HG03558 (cell line): ENCODE measurements at regions not wholly inside any gene's neighbourhood (a gene's known extent, or its start where the extent isn't known, plus 50 kb on each side); places are given as distances from the start of the nearest gene placed in this dataset.

Experiments used
- ATAC-seq: cut with Tn5 transposase; IDR thresholded peaks from one replicate; pipeline ENCODE4 v1.9.1; 2021; ENCODE audit warnings: moderate number of reproducible peaks; ENCODE audit not compliant: unreplicated experiment; ENCODE audit errors: extremely low read depth

GRCh38 chr13:64272681-64273080 is 2857.0 kb upstream of the PCDH20 start:
- no peak for ATAC-seq

DNA sequence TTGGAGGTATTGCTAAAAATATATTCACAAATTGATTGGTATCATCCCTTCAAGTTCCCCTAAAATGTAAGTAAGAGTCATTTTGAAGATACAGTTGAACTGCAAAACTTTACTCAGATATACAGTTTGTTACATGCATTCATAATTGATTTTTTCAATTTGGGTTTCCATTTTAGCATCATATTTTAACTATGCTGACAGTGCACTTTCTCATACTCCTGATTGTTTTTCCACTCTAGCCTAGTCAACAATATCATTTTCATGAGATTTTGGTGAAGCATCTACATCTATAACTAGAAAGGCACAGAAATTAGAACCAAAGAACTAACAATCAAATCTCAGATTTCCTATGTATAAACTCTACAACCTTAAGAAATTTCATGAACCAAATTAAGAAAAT is 2850.4 kb upstream of the PCDH20 start:
- no peak for ATAC-seq

DNA sequence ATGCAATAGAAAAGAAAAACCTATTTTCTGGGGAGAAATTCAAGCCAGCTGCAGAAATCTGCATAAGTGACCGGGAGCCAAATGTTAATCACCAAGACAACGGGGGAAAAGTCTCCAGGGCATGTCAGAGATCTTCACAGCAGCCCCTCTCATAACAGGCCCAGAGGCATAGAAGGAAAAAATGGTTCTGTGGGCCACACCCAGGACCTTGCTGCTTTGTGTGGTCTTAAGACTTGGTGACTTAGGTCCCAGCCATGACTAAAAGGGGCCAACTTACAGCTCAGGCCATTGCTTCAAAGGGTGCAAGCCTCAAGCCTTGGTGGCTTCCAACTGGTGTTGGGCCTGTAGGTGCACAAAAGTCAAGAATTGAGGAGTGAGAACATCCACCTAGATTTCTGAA is 2847.6 kb upstream of the PCDH20 start:
- no peak for ATAC-seq

DNA sequence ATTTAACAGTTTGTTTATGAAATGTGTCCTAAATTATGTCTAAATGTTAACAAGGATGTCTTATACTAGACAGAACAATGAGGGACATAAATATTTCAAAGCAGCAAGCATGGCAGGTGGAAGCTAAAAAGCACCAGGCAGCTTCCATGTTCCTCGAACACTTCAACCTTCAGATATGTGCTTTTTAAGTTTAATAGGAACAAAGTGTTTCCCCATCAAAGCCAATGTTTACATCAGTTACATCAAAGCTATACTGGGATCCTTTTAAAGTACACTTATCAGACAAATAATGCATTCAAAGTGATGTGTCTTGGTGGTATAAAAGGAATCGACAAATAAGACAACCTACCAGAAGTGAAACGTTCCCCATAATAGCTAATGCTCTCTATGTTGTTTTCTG is 2841.1 kb upstream of the PCDH20 start:
- ATAC-seq, result no peak

GRCh38 chr13:64255988-64256387 is 2840.3 kb upstream of the PCDH20 start:
- ATAC-seq, result no peak

DNA sequence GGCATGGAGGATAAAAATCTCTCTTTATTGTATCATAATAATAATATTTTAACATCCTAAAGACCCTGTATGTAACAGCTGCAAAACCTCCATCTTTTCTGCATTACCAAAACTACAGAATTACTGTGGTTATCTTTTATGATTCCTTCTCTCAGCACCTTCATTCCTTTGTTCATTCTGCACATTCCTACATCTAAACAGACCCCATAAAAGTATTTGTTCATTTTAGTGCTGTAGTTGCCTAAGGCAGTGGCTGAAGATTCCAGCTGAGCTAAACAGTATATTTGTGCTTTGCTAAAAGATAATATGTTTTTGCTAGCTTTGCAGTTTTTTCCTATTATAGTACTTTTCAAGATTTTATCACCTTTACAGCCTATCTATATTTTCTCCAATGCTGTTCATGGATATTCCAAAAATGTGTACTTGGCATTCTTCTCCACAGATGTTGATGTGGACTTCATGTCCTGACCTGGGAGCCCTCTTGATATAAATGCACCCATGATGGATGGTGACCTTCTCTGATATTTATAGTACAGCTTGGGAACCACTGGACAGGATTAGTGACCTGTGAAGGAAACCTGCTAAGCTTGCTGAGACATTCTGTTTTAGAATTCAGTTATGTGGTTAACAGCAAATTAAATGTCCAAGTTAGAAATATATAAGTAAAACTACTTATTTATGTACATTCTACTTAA is 2832.9 kb upstream of the PCDH20 start:
- ATAC-seq, result no peak

DNA sequence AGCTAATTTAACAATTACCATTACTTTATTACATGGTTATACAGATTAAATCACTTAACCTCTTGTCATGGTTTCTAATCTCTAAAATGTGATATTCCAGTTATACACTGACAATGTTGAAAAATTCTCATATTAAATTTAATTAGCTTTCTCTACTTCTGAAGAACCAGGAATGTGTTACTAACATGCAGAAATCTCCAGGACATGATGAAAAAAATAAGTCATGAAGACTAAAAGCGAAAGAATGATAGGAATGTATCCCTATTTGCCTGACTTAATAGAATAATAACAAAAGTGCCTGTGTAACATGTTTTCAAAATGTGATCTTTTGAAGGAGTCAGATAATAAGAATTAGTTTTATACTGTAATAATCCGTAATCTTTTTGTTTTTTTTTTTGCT is 2823.7 kb upstream of the PCDH20 start:
- no peak for ATAC-seq

DNA sequence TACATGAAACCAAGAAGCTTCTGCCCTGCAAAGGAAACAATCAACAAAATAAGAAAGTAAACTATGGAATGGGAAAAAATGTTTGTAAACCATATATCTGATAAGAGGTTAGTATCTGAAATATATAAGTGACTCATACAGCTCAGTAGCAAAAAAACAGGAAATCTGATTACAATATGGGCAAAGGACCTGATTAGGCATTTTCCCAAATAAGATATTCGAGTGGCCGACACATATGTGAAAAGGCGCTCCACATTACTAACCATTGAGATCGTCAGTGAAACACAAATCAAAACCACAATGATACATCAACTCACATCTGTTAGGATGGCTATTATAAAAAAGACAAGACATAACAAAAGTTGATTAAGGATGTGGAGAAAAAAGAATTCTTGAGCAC is 2818.6 kb upstream of the PCDH20 start:
- no peak for ATAC-seq

- no peak for ATAC-seq
Observed at GRCh38 chr13:64223016-64223415, 2807.4 kb upstream of the PCDH20 start.

DNA sequence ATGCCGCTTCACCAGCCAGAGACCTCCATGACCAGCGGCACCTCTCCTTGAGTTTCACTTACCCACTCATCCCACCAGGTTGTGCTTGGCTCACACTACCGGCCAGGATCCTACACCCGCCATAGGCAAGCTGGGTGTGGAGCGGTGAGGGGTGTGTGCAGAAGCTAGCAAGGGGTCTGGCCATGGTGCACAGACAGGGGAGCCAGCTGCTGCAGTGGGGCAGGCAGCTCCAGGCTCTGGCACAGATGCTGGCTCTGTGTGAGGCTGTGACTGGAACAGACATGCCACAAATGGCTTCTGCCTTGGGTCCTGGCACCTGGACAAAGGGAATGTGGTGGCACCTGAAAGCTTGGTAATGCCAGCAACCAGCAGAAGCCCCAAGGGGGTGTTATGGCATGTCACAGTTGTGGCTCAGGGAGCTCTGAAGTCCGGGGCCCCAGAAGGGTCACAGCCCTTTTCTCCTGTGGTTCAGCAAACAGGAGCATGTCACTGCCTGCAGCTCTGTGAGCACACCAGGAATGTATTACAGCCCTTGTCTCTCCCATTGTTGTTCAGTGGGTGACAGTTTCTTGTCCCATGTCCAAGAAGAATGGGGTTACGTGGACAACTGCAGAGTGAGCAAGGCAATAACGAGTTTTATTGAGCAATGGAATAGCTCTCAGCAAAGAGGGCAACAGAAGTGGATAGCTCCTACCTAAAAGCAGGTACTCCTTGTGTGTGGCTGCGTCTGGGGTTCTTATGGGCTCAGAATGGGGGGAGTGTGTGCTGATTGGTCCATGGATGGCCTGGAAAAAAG is 2791.0 kb upstream of the PCDH20 start:
- ATAC-seq, result no peak

- ATAC-seq, result no peak
Observed at GRCh38 chr13:64202517-64202916, 2786.9 kb upstream of the PCDH20 start.

DNA sequence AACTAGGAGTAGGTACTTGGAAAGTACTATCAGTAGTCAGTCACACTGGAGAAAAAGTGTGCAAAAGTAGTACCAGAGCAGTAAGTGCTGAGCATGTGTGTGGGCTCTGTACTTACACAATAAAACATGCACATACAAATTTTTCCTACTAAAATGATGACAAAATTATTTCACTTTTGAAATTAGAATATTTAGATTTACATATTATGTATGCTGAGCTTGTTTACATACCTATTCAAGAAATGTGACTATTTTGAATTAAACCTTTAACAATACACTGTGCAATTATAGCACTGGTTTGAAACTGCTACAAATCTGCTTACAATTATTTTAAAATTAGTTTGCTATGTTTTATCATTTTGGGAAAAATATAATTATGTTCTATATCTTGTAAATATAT is 2781.6 kb upstream of the PCDH20 start:
- ATAC-seq, result no peak

DNA sequence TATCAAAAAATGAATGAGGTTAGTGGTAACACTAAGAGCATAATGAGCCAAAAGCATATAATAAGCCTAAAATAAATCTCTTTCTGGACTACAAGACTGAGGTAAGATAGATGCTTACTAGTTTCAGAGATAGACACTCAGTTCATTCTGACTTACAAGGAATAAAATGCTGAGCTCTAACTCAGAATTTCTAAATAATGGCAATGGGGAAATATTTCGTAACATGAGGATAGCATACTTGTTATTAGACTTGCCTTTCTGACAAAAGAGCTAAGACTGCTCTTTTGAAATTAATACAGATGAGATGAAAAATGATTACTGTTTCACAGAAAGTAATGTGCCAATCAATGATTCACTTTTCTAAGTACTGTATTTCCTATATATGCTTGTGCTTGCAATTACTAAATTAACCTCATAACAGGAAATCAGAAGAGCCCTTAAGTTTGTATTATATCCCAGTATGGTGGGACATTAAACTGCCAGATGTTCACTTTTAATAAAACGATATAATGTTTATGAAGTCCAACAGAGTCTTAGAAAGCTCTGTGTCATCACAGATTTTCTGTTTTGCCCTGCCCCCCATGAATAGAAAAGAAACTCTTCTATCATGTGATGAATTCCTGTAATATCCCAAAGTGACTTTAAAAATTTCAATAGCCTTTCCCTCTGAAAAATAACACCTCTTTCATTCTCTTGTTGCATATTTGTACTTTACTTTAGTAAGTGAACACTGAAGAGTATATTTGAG is 2771.0 kb upstream of the PCDH20 start:
- ATAC-seq, result no peak

- no peak for ATAC-seq
Observed at GRCh38 chr13:64186071-64186470, 2770.4 kb upstream of the PCDH20 start.

DNA sequence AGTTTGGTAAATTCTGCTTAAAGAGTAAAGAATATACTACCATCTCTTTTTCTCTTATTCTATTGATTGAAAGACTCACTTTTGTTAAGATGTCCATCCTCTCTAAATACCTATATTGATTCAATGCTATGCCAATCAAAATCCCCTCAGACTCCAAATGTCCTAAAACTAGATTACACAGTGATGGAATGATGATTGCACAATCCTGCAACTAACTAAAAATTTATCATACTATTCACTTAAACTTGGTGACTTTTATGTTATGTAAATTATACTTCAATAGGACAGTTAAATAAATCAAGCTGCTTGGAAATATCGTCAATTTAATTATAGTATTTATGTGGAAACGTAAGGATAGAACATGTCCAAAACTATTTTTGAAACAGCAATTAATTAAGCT is 2765.1 kb upstream of the PCDH20 start:
- ATAC-seq, result no peak

DNA sequence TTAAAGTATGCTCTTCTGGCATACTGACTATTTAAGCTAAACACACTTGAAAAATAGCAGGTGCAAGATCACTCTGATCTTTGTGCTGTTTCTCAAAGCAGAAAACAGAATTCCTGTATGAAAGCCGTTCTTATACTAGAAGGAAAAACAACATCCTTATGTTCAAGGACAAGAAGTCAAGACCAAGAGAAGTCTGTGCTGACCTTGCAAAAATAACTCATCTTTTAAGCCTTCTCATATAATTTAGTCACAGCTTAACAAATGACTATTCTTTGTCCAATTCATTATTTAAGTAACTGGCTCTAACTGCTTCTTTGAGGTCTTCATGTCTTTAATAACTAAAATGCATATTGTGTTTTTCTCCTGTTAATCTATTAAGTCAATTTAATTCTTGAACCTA is 2750.2 kb upstream of the PCDH20 start:
- no peak for ATAC-seq

DNA sequence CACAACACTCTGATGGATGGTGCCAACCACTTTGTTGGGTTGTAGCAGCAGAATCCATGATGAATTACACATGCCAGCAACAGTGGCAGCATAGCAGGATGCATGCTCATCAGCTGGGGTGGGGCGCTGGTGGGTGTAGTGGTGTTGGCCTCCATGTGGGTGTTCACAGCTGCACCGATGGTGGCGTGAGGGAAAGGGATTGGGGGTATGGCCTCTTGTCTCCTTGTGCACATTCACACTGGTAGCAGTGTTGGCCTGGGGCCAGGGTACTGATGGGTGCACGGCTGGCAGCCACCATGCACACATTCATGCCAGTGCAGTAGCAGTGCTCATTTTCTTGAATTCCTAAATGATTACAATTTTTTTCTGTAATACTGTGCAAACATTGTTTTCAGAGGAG is 2748.8 kb upstream of the PCDH20 start:
- no peak for ATAC-seq

GRCh38 chr13:64160479-64160878 is 2744.8 kb upstream of the PCDH20 start:
- no peak for ATAC-seq

DNA sequence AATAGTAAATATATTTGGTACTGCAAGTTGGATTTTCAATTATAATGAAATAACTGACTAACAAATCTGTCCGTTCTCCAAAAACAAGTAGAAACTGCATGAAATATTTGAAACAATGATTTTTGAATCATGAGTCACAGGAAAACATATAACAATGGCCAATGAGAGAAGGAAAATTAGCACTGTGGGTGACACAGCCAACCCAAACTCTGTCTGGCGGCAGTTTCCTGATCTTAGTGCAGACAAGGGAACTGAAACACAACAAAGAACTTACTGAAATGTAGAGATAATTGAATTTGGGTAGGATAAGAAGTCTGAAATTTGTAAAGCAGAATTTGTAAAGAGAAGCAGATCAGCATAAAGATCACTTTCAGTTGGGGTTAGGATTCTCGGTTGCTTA is 2743.3 kb upstream of the PCDH20 start:
- ATAC-seq, result no peak

DNA sequence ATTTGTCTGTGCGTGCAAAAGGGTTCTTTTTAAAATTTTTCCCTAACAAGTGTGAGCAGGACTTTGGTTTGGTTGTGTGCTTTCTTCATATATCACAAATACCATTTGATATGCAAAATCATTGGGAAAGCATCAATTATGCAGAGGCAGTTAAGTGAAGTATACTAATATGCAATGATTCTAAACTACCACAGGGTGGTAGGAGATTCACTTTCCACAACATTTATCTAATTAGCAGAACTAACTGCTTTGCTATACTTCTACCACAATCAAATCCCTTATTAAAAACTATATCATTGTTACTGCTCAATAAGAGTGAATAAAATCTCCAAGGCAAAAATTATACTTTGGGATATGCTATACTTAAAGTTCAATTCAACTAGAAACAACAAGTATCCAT is 2738.9 kb upstream of the PCDH20 start:
- ATAC-seq, result no peak

GRCh38 chr13:64130600-64130999 is 2715.0 kb upstream of the PCDH20 start:
- ATAC-seq, result no peak
